GM21528 (cell line): ENCODE measurements at regions not wholly inside any gene's neighbourhood (a gene's known extent, or its start where the extent isn't known, plus 50 kb on each side); places are given as distances from the start of the nearest gene placed in this dataset.

Source experiments
- ATAC-seq: cut with Tn5 transposase; IDR thresholded peaks from one replicate; pipeline ENCODE4 v1.9.1; 2021; ENCODE audit warnings: mild to moderate bottlenecking, moderate library complexity; ENCODE audit not compliant: unreplicated experiment, low FRiP score

DNA sequence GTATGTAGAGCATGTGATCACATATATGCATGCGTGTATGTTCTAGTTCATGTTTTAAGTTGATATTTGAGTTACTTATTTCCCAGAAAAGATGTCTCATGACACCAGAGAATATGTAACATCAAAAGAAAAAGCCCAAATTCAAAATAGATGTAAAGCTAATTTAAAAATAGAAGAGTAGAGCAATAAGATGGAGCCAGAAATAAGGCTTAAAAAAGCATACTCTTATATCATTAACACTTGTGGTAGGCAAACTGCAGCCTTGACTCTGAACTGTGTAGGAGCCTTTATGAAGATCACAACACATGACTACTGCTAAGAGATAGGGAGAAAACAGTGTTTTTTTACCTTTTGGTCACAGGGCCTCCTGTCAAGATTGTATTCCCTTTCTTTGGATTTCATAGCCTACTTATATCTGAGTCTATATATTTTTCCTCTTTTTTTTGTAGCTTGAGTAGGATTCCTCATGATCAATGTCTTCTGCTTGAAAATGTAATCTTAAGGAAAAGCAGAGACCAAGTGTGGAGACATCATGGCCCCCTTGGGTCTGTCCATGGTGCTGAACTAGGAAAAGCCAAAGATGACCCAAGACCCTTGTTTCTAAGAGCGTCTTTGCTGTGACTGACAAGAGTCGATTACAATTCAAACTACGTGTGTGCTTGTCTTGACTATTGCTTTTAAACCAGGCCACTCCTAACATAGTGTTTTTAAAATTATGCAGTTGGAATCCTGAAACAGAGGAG is 390.4 kb downstream of the SHISA9 start:
- ATAC-seq, result no peak

DNA sequence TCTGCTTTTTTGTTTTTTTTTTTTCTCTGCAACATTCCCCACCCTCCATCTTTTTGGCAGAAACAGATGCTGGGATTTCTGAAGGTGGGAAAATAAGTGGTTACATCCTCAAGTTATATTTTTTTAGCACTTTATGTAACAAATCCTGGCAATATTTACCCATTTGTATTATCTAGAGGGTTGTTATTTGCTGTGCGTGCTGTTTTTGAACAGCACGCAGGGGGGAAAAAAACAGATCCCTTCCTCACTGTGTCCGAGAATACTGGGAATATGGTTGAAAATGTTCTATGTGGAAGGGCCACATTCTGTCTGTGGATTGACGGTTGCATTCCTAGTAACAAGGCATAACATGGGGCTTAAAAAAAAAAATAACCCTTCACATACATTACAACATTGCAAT is 394.8 kb downstream of the SHISA9 start:
- no peak for ATAC-seq

DNA sequence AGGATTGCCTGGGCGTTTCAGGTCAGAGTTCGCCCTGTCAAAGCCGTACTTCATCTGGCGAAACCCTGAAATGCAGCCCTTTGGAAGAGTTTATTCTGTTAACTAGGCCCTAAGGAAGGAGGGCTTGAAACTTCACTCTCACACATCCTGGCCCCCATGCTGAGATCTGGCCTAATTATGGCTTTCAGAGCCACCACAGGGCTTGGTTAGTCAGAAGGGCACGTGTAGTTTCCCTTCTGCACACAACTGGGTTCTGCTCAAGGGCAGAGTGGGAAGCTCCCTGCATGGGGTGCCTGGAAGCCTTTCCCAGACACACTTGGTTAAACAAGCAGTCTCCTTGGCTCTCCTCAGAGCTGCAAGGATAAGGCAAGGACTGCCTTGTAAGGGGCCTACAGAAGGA is 397.3 kb downstream of the SHISA9 start:
- ATAC-seq, result no peak

DNA sequence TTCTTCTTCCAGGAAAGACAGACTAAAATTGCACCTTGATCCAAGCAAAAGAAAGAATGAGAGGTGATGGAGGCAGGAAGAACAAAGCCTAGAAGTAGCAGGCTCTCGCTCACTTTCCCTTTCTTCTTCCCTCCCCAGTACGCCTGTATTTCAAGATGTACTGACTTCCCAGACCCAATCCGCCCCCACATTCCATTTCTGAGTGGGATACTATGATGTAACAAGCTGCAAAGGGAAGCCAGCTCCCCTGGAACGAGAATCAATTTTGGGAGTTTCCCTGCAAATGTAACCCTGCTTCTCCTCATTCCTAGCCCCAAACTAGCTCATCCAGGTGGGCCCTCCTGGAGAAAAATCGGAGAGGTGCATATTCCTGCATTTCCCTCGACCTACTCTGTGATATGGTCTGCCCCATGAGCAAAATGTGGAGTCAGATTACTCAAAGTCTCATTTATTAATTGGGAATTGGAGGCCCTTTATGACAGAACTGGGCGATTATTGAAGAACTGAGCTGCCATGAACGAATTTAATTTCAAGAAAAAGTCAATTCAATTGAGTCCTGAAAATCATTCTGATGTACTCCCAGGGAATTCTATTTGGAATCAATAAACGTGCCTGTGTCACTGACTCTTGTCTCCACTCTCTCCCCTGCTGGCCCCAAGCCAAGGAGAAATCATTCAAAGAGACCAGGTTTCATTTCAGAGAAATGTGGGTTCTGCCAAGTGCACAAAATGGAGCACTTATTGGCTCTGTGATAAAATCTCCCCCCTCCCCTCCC is 398.9 kb downstream of the SHISA9 start:
- ATAC-seq, result no peak

DNA sequence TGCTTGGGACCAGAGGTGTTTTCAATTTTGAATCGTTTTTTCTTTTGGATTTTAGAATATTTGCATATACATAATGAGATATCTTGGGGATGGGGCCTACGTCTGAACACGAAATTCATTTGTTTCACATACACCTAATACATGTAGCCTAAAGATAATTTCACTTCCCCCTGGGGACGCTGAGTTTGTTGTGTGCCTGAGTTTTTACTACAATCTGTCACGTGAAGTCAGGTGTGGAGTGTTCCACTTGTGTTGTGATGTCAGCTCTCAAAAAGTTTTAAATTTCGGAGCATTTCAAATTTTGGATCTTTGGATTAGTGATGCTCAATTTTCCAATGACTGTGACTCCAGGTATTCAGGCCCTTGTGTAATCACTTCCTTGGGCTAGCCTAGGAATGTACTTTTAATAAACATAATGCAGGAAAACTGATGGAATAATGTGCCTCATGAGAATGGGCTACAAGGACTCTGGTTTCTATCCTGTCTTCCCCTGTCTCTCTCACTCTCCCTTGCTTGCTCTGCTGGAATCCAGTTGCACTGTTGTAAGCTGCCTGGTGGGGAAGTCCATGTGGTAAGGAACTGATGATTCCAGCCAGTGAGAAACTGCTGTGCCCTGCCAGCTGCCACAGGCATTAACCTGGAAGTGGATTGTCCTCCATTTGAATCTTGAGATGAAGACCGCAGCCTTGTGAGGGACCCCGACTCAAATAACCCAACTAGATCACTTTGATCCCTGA is 403.8 kb downstream of the SHISA9 start:
- ATAC-seq, result no peak

DNA sequence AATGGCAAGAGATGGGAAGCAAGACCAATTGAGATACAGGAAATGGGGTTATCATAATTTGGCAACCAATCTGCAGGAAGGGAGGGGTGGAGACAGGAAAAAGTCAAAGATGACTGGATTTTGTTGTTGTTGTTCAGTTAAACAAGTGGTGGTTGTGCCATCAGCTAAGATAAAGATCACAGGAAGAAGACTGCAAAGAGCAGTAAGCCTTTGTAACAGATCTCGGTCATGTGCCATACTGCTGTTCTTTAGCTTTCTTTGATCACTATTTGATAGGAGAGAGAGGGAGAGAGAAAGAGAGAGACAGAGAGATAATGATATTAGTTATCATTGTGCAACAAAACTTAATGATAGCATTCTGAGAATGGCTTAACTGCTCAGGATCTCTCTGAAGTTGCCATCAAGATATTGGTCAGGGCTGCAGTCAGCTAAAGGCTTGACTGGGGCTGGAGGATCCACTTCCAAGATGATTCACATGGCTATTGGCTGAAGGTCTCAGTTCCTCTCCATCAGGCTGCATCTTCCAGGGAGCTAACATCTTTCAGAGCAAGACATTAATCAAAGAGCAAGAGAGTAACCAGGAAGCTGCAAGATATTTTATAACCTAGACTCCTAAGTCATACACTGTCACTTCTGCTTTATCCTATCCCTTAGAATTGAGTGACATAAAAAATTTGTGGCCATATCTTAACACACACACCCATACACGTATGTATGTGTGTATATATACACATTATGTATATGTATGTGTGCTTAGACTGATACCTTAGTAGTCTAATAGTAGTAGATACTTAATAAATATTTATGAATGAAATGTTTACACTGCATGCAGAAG is 405.0 kb downstream of the SHISA9 start:
- ATAC-seq, result no peak

DNA sequence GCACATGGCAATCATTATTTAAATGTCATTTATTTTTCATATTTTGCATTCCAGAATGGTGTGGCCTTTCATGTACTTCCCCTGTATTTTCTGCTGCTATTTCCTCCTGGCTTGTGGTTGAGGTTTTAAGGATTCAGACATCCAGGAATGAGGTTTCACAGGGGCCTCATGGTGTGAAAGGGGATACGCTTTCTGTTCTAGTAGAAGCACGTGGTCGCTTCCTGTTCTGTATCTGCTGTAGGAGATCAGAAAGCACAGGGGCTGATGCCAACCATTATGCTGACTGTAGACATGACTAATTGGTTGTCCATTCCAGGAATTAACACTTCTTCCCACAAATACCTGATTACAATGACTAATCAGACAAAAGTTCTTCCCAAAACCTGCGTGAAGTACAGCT is 405.9 kb downstream of the SHISA9 start:
- ATAC-seq, result no peak

DNA sequence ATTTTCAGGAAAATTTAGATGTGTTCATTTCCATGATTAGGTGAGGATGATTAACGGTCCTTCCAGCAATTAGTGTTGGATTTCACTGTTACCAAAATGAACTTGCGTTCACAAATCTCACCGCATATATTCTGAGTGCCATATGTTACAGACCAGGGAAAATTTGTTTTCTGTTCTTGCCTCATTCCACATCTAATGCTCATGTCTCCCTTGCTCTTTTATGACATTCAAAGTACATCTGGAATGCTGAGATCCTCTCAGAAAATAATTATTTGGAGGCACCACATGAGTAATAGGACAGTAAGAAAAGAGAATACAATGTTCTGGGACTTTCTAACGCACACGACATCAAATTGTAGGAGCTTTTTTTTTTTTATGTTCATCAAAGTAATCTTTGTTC is 406.5 kb downstream of the SHISA9 start:
- ATAC-seq, result no peak

DNA sequence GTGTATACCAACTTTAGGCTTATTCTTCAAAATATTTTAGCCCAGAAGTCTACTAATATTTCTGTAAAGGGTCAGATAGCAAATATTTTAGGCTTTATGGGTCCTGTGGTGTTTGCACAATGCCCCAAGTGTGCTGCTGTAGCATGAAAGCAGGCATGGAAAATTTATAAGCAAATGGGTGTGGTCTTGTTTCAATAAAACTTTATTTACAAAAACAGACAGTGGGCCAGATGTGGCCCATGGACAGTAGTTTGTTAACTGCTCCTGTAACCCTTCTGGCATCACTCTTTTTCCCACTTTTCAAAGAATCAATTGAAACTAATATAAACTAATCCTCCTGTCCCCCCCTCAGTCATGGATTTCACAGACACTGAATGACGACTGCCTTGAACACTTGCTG is 410.7 kb downstream of the SHISA9 start:
- ATAC-seq, result no peak

DNA sequence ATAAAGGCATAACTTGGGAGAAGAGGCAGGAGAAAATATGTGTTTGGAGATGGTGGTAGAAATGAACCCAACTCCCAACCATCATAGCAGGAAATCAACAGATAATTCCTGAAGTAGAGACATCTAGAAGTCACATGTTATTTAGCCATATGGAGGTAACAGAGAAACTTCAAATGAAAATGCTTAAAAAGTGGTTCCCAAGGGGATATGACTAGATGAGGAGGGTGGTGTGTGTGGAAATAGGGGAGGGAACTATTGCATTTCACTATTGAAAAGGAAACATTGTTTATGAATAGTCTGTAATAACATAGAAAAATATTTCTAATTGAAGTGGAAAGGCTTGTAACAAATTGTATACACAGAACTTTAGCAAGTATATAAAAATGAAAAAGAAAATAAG is 412.0 kb downstream of the SHISA9 start:
- no peak for ATAC-seq

DNA sequence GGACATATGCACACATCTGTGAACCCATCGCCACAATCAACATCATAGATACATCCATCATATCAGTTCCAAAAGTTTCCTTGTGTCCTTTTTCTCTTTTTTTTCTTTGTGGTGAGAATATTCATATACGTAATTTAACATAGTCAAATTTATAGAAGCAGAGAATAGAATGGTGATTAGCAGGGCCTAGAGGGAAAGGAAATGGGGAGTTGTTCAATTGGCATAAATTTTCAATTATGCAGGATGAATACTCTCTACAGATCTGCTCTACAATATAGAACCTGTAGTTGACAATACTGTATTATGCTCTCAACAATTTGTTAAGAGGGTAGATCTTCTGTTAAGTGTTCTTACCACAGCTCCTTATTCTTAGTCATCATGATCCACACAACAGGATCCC is 413.2 kb downstream of the SHISA9 start:
- no peak for ATAC-seq

DNA sequence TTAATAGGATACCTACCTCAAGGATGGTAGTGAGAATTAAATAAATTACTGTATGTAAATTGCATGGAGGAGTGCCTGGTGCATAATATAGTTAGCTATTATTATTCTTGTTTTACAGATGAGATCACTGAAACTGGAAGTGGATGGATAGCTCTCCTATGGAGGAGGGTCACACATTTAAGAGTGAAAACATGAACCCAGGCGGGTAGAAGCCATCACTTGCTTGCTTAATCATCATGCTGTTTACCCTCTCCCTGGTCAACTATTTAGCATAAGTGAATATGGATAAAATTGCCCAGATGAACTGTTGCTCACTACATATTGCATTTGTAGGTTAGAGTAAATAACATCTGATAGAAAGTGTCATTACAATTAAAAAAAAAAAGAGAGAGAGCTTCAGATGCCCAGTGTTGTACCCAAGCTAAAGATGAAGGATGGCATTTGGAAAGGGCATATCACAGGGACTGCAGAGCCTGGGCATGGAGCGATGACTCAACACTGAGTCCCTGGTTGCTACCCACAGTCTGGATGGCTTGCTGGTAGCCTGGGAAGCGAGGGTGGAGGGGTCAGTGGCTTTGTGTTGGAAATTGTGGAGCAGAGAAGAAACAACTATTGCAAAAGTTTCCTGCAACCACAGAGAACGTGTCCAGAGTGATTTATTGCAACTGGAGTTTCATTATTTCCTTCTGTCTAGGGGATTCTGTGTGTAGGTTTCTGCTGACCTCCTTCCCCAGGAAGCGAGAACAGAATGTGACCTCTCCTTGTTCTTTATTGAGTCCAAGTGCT is 414.4 kb downstream of the SHISA9 start:
- no peak for ATAC-seq

DNA sequence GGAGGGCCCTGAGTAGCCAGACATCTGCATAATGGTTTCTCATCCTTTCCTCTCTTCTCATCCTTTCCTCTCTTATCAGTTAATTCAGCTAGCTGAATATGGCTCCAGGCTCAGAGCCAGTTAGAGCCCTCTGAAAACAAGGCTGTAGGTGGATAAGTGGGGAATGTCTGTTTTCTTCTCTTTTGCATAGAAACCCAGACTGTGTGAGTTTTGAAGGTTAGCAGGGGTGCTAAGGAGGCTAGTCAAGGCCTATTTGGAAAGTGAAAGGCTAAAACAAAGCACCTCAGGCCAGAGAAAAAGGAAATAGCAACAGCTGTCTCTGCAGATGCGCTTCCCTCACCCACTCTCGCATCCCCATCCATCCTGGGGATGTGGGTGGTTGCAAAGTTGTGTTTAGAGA is 420.9 kb downstream of the SHISA9 start:
- no peak for ATAC-seq

DNA sequence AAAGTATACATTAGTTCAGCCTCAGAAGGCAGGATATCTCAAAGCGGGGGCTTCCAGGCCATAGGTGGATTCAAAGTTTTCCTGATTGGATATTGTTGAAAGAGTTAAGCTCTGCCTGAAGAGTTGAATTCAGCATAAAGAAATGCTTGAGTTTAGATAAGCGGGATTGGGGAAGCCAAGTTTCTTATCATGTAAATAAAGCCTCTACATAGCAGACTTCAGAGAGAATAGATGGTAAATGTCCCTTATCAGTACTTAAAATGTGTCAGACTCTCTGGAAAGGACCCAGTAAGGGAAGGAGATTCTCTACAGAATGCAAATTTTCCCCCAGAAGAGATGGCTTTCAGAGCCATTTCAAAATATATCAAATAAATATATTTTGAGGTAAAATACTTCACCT is 423.5 kb downstream of the SHISA9 start:
- no peak for ATAC-seq

DNA sequence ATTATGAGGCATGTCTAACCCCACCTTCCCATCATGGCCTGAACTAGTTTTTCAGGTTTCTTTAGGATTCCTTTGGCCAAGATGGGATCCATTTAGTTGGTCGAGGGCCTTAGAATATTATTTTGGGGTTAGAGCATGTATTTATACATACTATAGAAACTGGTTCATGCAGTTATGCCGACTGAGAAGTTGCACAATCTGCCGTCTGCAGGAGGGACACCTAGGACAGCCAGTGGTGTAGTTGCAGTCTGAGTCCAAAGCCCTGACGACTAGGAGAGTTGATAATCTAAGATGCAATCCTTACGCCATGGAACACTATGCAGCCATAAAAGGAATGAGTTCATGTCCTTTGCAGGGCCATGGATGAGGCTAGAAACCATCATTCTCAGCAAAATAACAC is 424.0 kb downstream of the SHISA9 start:
- no peak for ATAC-seq

DNA sequence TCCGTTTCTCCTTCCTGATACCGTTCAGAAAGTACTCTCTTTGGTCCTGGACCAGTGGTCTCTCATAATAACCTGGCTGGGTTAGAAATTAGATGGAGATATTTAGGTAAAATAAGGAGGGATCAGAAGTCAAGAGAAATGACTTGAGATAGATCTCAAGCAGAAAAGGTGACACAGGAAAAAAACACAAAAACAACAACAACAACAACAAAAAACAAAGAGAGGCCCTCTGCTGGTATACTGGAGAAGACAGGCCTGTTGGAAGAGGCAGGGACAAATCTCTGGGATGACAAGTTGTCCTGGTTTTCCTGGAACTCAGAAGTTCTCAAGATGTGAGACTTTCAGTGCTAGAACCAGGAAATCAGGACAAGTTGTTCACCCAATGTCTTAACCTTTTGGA is 430.5 kb downstream of the SHISA9 start:
- no peak for ATAC-seq

DNA sequence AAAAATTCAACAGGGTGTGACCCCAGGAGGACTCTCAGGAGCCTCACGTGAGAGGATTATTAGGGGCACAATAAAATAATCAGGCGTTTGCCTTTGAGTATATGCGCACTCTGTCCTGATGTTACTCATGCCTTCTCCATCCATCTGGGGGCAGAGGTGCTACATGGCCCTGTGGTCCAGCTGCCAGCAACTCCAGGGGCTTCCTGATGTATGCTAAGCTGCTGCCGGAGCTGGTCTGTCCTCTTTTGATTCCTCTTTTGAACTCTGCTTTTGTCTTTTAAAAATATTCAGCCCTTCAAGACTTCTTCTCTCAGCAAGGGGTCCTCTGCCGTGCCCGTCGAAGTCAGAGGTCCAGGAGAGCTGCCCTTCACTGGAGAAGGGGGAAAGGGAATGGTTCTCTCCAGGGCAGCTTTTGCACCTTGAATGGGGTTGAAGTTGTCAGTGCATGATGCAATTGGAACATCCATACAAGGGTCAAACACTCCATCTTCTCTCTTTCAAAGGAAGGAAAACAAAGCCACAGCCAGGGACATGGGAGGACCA is 431.4 kb downstream of the SHISA9 start:
- ATAC-seq, result no peak

DNA sequence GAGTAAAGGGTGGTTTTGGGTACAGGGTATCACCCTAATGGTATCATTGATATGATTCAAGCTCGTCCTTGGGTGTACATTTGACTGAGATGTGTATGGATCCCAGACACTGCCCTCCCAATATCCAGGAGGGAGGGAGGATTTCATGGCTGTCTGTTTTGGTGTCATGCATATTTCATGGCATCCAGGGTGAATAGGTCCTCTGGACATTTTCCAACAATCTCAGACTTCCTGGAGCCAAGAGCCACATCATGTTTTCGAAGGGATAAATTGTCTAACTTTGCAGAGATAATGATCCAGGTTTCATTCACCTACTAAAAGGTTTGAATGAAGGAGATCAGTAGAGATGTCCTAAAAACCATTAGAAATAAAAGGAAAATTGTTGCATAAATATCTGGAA is 431.9 kb downstream of the SHISA9 start:
- ATAC-seq, result no peak

DNA sequence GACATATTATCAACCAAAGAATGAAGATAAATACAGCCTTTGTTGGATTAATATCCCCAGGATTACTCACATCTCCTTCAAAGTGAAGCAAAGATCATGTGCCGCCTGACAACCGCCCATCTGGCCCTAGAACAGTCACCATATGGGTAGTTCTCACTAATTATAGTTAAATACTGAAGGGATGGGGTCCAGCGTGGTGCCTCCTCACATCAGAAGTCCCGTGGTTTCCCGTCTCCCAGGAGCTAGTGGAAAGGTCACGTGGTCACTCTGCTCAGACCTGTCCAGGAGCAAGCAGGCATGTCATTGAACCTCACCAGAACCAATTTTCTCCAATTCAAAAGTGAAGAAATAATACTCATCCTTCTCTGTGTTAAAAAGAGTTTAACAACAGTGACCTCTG is 434.5 kb downstream of the SHISA9 start:
- no peak for ATAC-seq

DNA sequence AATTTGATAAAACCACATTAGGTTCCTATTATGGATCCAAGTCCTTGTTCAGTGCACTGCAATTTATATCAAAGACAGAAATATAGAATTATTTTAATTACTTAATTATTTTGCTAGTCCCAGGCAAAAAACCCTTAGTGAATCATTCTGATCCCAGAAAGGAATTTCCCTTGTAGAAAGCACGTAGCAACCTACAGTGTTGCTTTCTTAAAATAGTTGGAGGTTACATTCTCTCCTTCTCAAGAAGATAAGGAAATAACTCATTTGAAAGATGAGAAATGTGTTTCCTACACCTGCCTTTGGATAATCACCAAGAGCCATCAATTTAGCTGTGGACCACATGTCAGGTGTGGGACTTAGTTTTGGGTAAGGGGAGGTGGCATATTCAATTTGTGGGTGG is 434.9 kb downstream of the SHISA9 start:
- ATAC-seq, result no peak
